Skeletal muscle satellite cell (primary cell): ENCODE measurements at regions not wholly inside any gene's neighbourhood (a gene's known extent, or its start where the extent isn't known, plus 50 kb on each side); places are given as distances from the start of the nearest gene placed in this dataset.

ENCODE experiments used
- H3K27me3 ChIP-seq: 2 replicates; pipeline ENCODE4 v1.7.0; 2013; ENCODE audit warnings: low read length; ENCODE audit not compliant: control insufficient read depth, insufficient read depth
- H3K36me3 ChIP-seq: 2 replicates; pipeline ENCODE4 v1.7.0; 2013; ENCODE audit warnings: mild to moderate bottlenecking, control low read depth, low read length; ENCODE audit not compliant: insufficient read depth
- H3K4me1 ChIP-seq: 2 replicates; pipeline ENCODE4 v1.7.0; 2013; ENCODE audit warnings: low read length; ENCODE audit not compliant: control insufficient read depth, insufficient read depth
- H3K4me2 ChIP-seq: 2 replicates; pipeline ENCODE4 v1.7.0; 2013; ENCODE audit warnings: mild to moderate bottlenecking, low read length
- H3K4me3 ChIP-seq: 2 replicates; pipeline ENCODE4 v1.7.0; 2013; ENCODE audit warnings: low read length
- H3K9ac ChIP-seq: 2 replicates; pipeline ENCODE4 v1.7.0; 2013; ENCODE audit warnings: mild to moderate bottlenecking, low read depth, low read length, moderate library complexity
- H3K9me3 ChIP-seq: replicated peaks from 2 replicates; pipeline ENCODE4 v1.7.0; 2013; ENCODE audit warnings: mild to moderate bottlenecking, control low read depth, low read length

DNA sequence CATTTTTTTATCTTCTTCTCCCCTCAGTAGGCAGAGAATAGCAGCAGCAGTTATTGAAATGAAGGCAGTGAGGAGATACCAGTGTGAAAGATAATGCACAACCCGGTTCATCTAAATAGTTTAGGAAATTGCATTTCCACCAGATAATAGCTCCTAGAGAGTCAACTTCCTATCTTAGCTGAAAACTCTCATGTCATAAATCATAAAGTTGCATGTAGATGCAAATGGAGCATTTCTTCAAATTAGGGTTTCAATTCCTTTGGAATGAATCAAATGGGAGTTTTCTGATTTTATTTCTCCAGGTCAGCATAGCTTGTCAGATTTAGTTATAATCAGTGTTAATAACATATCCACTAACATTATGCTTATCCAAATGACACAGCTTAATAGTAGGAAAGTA lies 335.3 kb downstream of the CNTNAP4 start:
- Histone ChIP-seq H3K9ac (no peak overlapping the region), H3K4me1 (no peaks in the 10 kb centered on the region), H3K4me2 (no peak overlapping the region), H3K27me3 (no peaks in the 10 kb centered on the region), H3K9me3 (no peaks in the 10 kb centered on the region), H3K36me3 (no peaks in the 10 kb centered on the region), H3K4me3 (no peak overlapping the region)

- no peaks in the 10 kb centered on the region for H3K27me3 ChIP-seq
- no peak overlapping the region for H3K9ac ChIP-seq
- no peaks in the 10 kb centered on the region for H3K9me3 ChIP-seq
- H3K4me3 ChIP-seq, result no peak overlapping the region
- H3K36me3 ChIP-seq, result no peaks in the 10 kb centered on the region
- H3K4me1 ChIP-seq, result no peaks in the 10 kb centered on the region
- no peak overlapping the region for H3K4me2 ChIP-seq
Observed at GRCh38 chr16:76614269-76614668, 337.1 kb downstream of the CNTNAP4 start.

- Histone ChIP-seq H3K4me2 (no peak overlapping the region), H3K4me3 (no peak overlapping the region), H3K9ac (no peak overlapping the region), H3K9me3 (peaks cover 2% of the 10 kb centered on the region), H3K36me3 (no peaks in the 10 kb centered on the region), H3K27me3 (no peaks in the 10 kb centered on the region), H3K4me1 (no peaks in the 10 kb centered on the region)
Observed at GRCh38 chr16:76622876-76623275, 345.7 kb downstream of the CNTNAP4 start.

DNA sequence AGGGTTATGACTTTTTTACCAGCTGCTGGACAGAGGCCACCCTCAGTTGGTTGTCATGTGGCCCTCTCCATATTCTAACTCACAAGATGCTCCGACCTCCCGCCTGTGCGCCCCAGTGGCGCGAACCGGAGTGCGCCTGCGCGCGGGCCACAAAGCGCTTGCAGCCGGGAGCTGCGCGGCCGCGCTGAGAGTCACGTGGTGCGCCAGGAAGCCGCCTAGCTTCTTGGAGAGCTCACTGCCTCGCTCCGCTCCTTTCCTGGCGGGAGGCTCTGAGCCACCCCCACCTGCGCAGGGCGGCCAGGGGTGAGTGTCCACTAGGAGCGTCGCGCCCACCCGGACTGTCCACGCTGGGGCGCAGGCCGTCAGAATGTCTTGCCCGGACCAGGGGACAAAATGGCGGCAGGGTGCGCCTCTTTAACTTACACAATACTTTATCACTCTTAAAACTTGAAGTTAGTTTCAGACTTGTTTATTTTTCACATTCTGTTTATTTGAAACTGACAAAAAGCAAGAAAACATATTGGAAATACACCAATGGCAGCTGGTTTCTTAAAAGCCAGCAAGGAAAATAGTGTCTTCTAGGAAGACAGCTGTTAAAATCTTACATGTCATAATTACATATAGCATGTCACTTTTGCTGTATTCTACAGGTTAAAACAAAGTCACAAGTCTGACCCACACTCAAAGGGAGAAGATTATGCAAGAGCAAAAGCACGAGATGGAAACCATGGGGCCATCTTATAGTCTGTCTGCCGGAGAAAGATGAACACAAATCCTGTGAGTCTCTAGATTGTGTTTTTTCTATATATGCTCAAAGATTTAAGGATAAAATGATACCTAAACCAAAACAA lies 357.9 kb downstream of the CNTNAP4 start:
- Histone ChIP-seq H3K36me3 (no peaks in the 10 kb centered on the region), H3K4me2 (no peak overlapping the region), H3K27me3 (no peaks in the 10 kb centered on the region), H3K9me3 (no peaks in the 10 kb centered on the region), H3K4me1 (no peaks in the 10 kb centered on the region), H3K9ac (no peak overlapping the region), H3K4me3 (no peak overlapping the region)

DNA sequence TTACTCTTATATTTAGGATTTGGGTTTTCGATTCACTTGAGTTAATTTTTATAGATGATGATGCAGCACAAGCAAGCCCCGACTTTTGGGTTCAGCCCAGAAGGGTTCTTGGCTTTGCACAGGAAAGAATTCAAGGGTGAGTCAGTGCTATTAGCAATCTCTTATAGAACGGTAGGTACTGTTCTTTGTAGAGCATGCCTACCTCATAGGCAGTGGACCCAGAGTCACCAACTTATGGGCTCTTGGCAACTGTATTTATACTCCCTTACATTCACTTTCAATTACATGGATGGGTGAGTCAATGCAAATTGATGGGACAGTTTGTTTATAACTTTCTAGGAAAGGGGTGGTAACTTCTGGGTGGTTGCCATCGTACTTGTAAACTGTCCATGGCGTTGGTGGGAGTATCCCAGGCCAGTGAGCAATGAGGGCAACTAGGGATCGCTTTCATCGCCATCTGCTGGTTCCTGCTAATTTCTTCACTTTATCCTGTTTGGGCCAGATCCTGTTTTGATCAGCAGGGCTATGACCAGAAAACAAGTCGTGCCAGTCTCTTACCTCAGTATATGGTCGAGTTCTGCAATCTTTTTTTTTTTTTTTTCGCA lies 362.6 kb downstream of the CNTNAP4 start:
- no peak overlapping the region for H3K9ac ChIP-seq
- H3K4me3 ChIP-seq, result no peak overlapping the region
- no peaks in the 10 kb centered on the region for H3K36me3 ChIP-seq
- H3K27me3 ChIP-seq, result no peaks in the 10 kb centered on the region
- no peak overlapping the region for H3K4me2 ChIP-seq
- H3K4me1 ChIP-seq, result no peaks in the 10 kb centered on the region
- H3K9me3 ChIP-seq, result peaks cover under 1% of the 10 kb centered on the region

DNA sequence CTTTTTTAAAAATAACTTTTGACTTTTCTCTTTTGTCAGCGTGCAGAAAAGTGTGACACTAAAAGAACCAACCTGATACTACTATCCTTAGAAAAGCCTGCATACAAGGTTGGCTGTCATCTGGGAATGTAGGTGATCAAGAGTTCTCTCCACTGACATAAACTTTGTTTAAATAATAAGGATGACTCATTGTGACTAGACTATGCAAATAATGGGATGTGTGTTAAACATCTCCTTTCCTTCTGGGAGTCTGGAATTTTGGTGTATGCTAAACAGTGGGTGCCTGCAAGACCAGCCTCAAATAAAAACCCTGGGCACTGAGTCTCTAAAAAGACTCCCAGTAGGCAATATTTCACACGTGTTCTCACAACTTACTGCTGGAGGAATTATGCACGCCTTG lies 373.4 kb downstream of the CNTNAP4 start:
- Histone ChIP-seq H3K4me3 (no peak overlapping the region), H3K9ac (no peak overlapping the region), H3K4me2 (no peak overlapping the region)

GRCh38 chr16:76653390-76654026 lies 376.3 kb downstream of the CNTNAP4 start:
- Histone ChIP-seq H3K27me3 (no peaks in the 10 kb centered on the region), H3K9ac (no peak overlapping the region), H3K4me1 (no peaks in the 10 kb centered on the region), H3K9me3 (no peaks in the 10 kb centered on the region), H3K36me3 (no peaks in the 10 kb centered on the region), H3K4me3 (no peak overlapping the region), H3K4me2 (no peak overlapping the region)

More for the DNA sequence above, 373.4 kb downstream of the CNTNAP4 start:
- H3K4me1 ChIP-seq, result no peaks in the 10 kb centered on the region
- H3K9me3 ChIP-seq, result no peaks in the 10 kb centered on the region
- no peaks in the 10 kb centered on the region for H3K36me3 ChIP-seq
- H3K27me3 ChIP-seq, result no peaks in the 10 kb centered on the region

DNA sequence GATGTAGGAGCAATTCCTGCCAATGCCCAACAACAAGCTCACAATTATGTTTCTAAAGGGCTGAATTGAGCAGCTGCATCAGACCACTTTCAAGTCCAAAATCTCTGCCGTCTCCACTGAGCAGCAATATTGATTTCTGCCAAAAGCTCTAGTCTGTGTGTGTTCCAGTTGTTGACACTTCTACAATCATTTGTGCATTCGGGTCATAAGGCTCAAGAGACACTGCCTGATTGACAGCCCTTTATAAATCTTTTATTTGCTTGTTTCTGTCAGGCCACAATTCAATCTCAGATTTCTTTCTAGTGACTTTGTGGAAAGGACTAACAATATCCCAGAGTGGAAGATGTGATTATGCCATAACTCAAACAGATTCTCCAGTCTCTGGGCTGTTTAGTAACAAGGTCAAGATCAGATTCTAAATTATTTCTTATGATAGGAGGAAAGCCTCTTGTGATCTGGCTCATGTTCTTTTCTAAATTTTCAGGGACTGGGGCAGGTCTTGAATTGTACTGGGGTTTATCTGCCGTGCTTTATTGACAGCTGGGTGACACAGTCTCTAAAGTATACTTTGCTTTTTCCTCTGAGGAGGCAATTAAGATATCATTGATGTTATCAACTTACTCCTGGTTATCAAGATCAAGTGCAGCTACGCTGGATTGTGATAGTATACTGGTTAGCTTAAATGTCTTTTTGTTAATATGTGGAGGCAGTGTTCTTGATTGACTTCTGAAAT lies 377.1 kb downstream of the CNTNAP4 start:
- H3K4me1 ChIP-seq, result no peaks in the 10 kb centered on the region
- H3K4me2 ChIP-seq, result no peak overlapping the region
- no peak overlapping the region for H3K4me3 ChIP-seq
- no peaks in the 10 kb centered on the region for H3K36me3 ChIP-seq
- H3K27me3 ChIP-seq, result no peaks in the 10 kb centered on the region
- no peak overlapping the region for H3K9ac ChIP-seq
- no peaks in the 10 kb centered on the region for H3K9me3 ChIP-seq

GRCh38 chr16:76656994-76657393 lies 379.8 kb downstream of the CNTNAP4 start:
- H3K27me3 ChIP-seq, result no peaks in the 10 kb centered on the region
- no peaks in the 10 kb centered on the region for H3K4me1 ChIP-seq
- no peak overlapping the region for H3K4me3 ChIP-seq
- peaks cover 5% of the 10 kb centered on the region for H3K9me3 ChIP-seq
- H3K9ac ChIP-seq, result no peak overlapping the region
- no peak overlapping the region for H3K4me2 ChIP-seq
- H3K36me3 ChIP-seq, result no peaks in the 10 kb centered on the region

GRCh38 chr16:76661691-76662235 lies 384.6 kb downstream of the CNTNAP4 start:
- no peaks in the 10 kb centered on the region for H3K4me1 ChIP-seq
- no peak overlapping the region for H3K4me3 ChIP-seq
- no peak overlapping the region for H3K9ac ChIP-seq
- H3K9me3 ChIP-seq, result peaks cover 5% of the 10 kb centered on the region
- no peaks in the 10 kb centered on the region for H3K27me3 ChIP-seq
- no peak overlapping the region for H3K4me2 ChIP-seq
- no peaks in the 10 kb centered on the region for H3K36me3 ChIP-seq
